AG04450 (cell line): ENCODE measurements at regions not wholly inside any gene's neighbourhood (a gene's known extent, or its start where the extent isn't known, plus 50 kb on each side); places are given as distances from the start of the nearest gene placed in this dataset.
"Not testable (repeated sequence)": the region's sequence is repeated elsewhere in the genome, so short reads cannot be mapped to it uniquely, and the experiment has no call there.

Source experiments
- CTCF ChIA-PET: fragments of 300-600, 350-600 bp; formaldehyde crosslinking; extraction: SDS; loops from one replicate; lab custom pipeline; 2022; ENCODE audit warnings: antibody characterized with exemption, inconsistent platforms; lab: Charles Lee
- POLR2A ChIA-PET: fragments of 350-600 bp; formaldehyde crosslinking; extraction: SDS; loops from one replicate; lab custom pipeline; 2021; ENCODE audit warnings: antibody characterized with exemption, inconsistent platforms; lab: Yijun Ruan, JAX
- DNase-seq: peaks from one replicate; pipeline ENCODE4 v3.0.0-alpha.2; 2011; ENCODE audit warnings: low read depth, low spot score
- H3K27ac ChIP-seq: one replicate; pipeline ENCODE4 v1.5.1; 2012; ENCODE audit warnings: low read depth, low read length, control low read depth
- H3K27me3 ChIP-seq: one replicate; pipeline ENCODE4 v1.6.0; 2012; ENCODE audit warnings: low read length; ENCODE audit not compliant: control insufficient read depth, insufficient read depth
- H3K4me3 ChIP-seq: 2 replicates; pipeline ENCODE4 v1.5.1; 2011; ENCODE audit warnings: mild to moderate bottlenecking, low read depth, low read length, control low read depth
- H3K9me3 ChIP-seq: 2 replicates; pipeline ENCODE4 v1.5.1; 2012; ENCODE audit warnings: low read length; ENCODE audit not compliant: control insufficient read depth, insufficient read depth
- TF ChIP-seq, protein P1 (sequence below): IDR thresholded peaks from 2 replicates; pipeline ENCODE4 v1.5.1; 2011; ENCODE audit warnings: low read depth, low read length, control low read depth, inconsistent platforms

DNA sequence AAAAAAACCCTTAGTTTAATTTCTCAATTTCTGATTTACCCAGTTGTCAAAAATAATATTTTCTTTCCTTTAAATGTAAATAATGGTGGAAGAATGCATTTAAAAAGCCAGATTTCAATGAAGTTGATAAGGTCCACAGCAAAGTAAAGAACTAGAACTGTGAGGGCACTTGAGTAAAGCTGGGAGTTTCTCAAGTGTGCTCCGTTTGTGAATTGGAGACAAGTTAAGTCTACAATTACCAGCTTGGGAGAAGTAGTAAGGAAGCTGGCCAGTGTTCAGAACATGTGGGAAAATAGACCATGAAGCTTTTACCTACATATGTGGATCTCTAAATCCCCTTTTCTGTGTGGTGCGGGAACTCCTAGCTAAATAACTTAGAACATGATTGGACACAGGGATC is 239.4 kb downstream of the OXSM start:
- ChIA-PET POLR2A (no interaction called here), CTCF (no interaction called here)
- Histone ChIP-seq H3K27me3 (no peaks in the 10 kb centered on the region), H3K27ac (no peak overlapping the region), H3K4me3 (no peak overlapping the region), H3K9me3 (no peaks in the 10 kb centered on the region)
- no peak for DNase-seq
- TF ChIP-seq, protein P1, sequence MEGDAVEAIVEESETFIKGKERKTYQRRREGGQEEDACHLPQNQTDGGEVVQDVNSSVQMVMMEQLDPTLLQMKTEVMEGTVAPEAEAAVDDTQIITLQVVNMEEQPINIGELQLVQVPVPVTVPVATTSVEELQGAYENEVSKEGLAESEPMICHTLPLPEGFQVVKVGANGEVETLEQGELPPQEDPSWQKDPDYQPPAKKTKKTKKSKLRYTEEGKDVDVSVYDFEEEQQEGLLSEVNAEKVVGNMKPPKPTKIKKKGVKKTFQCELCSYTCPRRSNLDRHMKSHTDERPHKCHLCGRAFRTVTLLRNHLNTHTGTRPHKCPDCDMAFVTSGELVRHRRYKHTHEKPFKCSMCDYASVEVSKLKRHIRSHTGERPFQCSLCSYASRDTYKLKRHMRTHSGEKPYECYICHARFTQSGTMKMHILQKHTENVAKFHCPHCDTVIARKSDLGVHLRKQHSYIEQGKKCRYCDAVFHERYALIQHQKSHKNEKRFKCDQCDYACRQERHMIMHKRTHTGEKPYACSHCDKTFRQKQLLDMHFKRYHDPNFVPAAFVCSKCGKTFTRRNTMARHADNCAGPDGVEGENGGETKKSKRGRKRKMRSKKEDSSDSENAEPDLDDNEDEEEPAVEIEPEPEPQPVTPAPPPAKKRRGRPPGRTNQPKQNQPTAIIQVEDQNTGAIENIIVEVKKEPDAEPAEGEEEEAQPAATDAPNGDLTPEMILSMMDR = no peak

DNA sequence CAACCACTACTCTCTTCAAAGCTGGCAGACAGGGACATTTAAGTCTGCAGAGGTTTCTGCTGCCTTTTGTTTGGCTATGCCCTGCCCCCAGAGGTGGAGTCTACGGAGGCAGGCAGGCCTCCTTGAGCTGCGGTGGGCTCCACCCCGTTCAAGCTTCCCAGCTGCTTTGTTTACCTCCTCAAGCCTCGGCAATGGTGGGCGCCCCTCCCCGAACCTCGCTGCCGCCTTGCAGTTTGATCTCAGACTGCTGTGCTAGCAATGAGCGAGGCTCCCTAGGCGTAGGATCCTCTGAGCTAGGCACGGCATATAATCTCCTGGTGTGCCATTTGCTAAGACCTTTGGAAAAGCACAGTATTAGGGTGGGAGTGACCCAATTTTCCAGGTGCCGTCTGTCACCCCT is 252.2 kb downstream of the OXSM start:
- H3K27ac ChIP-seq, H3K27me3 ChIP-seq, CTCF ChIA-PET, POLR2A ChIA-PET, H3K9me3 ChIP-seq, DNase-seq, H3K4me3 ChIP-seq: not testable (repeated sequence)

DNA sequence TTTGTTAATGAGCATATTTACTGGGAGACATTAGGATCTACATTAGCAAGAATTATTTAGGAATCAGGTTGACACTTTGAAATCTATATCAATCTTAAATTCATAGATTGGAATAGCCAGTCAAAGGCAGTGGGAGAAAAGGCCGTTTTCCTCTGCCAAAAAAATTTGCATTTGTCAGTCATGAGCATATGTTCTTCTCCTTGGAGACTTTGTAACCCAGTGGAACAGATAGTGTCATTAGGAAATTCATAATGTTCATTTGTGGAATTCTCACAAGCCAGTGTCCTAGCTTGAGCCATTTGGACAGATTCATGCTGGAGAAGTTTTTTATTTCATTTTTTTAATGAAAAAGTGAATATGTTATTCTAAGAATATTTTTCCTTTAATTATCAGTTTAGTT is 260.1 kb downstream of the OXSM start:
- H3K9me3 ChIP-seq = peaks cover 6% of the 10 kb centered on the region; the same call in 1 of the 2 replicates
- no peak for DNase-seq
- H3K27me3 ChIP-seq = no peaks in the 10 kb centered on the region
- CTCF ChIA-PET = no interaction called here
- TF ChIP-seq, protein P1 = no peak
- no peak overlapping the region for H3K4me3 ChIP-seq
- no peak overlapping the region for H3K27ac ChIP-seq
- POLR2A ChIA-PET = no interaction called here

DNA sequence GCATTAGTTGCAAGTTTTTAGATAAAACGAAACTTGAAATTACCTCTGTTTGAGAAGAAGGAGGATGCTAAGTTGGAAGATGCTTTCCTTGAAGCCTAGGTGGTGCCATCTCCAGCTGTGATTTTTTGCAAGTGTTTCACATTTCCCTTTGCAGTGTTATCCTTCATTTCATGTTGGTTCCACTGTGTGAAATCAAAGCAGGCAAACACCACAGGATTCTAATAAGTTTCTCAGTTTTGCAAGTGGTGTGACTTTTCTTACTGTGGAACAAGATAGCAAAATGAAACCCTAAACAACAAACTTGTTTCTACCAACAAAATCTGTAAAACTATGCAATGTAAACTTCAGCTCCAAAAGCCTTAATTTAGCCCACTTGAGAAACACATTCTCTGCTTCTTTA is 260.9 kb downstream of the OXSM start:
- no peak for DNase-seq
- POLR2A ChIA-PET = no interaction called here

DNA sequence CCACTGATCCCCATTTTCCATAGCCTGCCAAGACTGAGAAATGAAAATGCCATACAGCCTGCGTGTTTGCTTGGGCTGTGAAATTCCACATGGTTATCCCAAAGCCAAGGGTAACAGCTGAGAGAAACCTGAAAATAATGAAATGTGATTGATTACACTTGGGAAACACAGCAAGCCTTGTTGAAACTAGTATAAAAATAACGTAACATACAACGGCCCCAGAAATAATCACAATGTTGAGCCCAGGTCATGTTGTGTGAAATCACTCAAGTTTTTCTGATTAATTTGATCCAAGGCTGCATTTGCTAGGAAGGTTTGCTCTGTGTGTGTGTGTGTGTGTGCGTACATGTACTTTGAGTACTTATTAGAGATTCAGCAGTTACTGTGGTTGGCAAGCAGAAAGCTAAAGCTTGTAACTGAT is 269.0 kb downstream of the OXSM start:
- Histone ChIP-seq H3K4me3 (no peak overlapping the region), H3K27me3 (no peaks in the 10 kb centered on the region), H3K27ac (no peak overlapping the region), H3K9me3 (peaks cover 4% of the 10 kb centered on the region; the same call in 1 of the 2 replicates)
- POLR2A ChIA-PET = no interaction called here
- TF ChIP-seq, protein P1 = no peak
- no peak for DNase-seq
- CTCF ChIA-PET = no interaction called here

More for the DNA sequence above, 260.9 kb downstream of the OXSM start:
- H3K4me3 ChIP-seq = no peak overlapping the region
- peaks cover 6% of the 10 kb centered on the region; the same call in 1 of the 2 replicates for H3K9me3 ChIP-seq
- TF ChIP-seq, protein P1 = no peak
- no peak overlapping the region for H3K27ac ChIP-seq
- H3K27me3 ChIP-seq = no peaks in the 10 kb centered on the region
- CTCF ChIA-PET = no interaction called here

DNA sequence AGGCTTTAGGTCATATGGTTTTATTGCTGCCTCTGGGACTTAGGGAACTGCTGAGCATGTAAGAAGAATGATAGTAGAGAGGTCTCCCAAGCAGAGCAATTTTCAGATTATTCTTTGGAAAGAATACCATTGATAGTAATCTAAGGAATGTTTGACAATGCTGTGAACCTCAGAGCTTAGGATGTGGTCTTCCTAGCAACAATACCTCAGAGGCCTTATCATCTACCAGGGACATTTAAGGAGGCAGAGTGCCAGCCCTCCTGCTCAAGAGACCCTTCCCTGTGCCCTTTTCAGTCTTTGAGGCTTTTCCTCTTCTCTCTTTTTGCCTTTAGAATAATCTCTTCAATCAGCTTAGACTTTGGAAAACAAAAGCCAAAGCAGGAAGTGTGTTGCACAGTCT is 272.1 kb downstream of the OXSM start:
- ChIA-PET POLR2A (no interaction called here), CTCF (no interaction called here)
- H3K9me3 ChIP-seq = no peaks in the 10 kb centered on the region
- DNase-seq = no peak
- no peaks in the 10 kb centered on the region for H3K27me3 ChIP-seq
- TF ChIP-seq, protein P1 = no peak
- H3K4me3 ChIP-seq = no peak overlapping the region
- no peak overlapping the region for H3K27ac ChIP-seq
